HG02571 (cell line): ENCODE measurements at regions not wholly inside any gene's neighbourhood (a gene's known extent, or its start where the extent isn't known, plus 50 kb on each side); places are given as distances from the start of the nearest gene placed in this dataset.
"Not testable (repeated sequence)": the region's sequence is repeated elsewhere in the genome, so short reads cannot be mapped to it uniquely, and the experiment has no call there.

Source experiments
- ATAC-seq: cut with Tn5 transposase; IDR thresholded peaks from one replicate; pipeline ENCODE4 v1.9.1; 2021; ENCODE audit warnings: mild to moderate bottlenecking, moderate library complexity; ENCODE audit not compliant: unreplicated experiment

- no peak for ATAC-seq
Observed at GRCh38 chr3:168802766-168803165, 707.0 kb upstream of the GOLIM4 start.

- ATAC-seq, result no peak
Observed at GRCh38 chr3:168801794-168802193, 706.1 kb upstream of the GOLIM4 start.

GRCh38 chr3:168796339-168796738, 700.6 kb upstream of the GOLIM4 start:
- no peak for ATAC-seq

- ATAC-seq, result no peak
Observed at GRCh38 chr3:168794427-168794826, 698.7 kb upstream of the GOLIM4 start.

- ATAC-seq, result no peak
Observed at GRCh38 chr3:168782193-168782592, 686.5 kb upstream of the GOLIM4 start.

GRCh38 chr3:168779970-168780645, 684.4 kb upstream of the GOLIM4 start:
- ATAC-seq, result not testable (repeated sequence)

- ATAC-seq, result no peak
Observed at GRCh38 chr3:168753724-168754123, 658.0 kb upstream of the GOLIM4 start.

GRCh38 chr3:168752339-168752738, 656.6 kb upstream of the GOLIM4 start:
- no peak for ATAC-seq

- no peak for ATAC-seq
Observed at GRCh38 chr3:168747697-168748096, 652.0 kb upstream of the GOLIM4 start.

- no peak for ATAC-seq
Observed at GRCh38 chr3:168738527-168739325, 643.0 kb upstream of the GOLIM4 start.

GRCh38 chr3:168736202-168736601, 640.5 kb upstream of the GOLIM4 start:
- ATAC-seq, result no peak

GRCh38 chr3:168730073-168730472, 634.3 kb upstream of the GOLIM4 start:
- no peak for ATAC-seq

GRCh38 chr3:168722091-168722490, 626.4 kb upstream of the GOLIM4 start:
- no peak for ATAC-seq

GRCh38 chr3:168714609-168715240, 619.0 kb upstream of the GOLIM4 start:
- peak; percentile 96 for ATAC-seq

- ATAC-seq, result no peak
Observed at GRCh38 chr3:168709073-168709472, 613.3 kb upstream of the GOLIM4 start.

- no peak for ATAC-seq
Observed at GRCh38 chr3:168707900-168708299, 612.2 kb upstream of the GOLIM4 start.

GRCh38 chr3:168705412-168705811, 609.7 kb upstream of the GOLIM4 start:
- no peak for ATAC-seq

GRCh38 chr3:168696051-168696450, 600.3 kb upstream of the GOLIM4 start:
- ATAC-seq, result no peak

- ATAC-seq, result no peak
Observed at GRCh38 chr3:168693870-168694269, 598.1 kb upstream of the GOLIM4 start.

GRCh38 chr3:168688267-168688666, 592.5 kb upstream of the GOLIM4 start:
- ATAC-seq, result no peak

- no peak for ATAC-seq
Observed at GRCh38 chr3:168684519-168684918, 588.8 kb upstream of the GOLIM4 start.

- no peak for ATAC-seq
Observed at GRCh38 chr3:168678730-168679129, 583.0 kb upstream of the GOLIM4 start.
